ENCODE measurements at regions not wholly inside any gene's neighbourhood (a gene's known extent, or its start where the extent isn't known, plus 50 kb on each side); places are given as distances from the start of the nearest gene placed in this dataset.

DNA sequence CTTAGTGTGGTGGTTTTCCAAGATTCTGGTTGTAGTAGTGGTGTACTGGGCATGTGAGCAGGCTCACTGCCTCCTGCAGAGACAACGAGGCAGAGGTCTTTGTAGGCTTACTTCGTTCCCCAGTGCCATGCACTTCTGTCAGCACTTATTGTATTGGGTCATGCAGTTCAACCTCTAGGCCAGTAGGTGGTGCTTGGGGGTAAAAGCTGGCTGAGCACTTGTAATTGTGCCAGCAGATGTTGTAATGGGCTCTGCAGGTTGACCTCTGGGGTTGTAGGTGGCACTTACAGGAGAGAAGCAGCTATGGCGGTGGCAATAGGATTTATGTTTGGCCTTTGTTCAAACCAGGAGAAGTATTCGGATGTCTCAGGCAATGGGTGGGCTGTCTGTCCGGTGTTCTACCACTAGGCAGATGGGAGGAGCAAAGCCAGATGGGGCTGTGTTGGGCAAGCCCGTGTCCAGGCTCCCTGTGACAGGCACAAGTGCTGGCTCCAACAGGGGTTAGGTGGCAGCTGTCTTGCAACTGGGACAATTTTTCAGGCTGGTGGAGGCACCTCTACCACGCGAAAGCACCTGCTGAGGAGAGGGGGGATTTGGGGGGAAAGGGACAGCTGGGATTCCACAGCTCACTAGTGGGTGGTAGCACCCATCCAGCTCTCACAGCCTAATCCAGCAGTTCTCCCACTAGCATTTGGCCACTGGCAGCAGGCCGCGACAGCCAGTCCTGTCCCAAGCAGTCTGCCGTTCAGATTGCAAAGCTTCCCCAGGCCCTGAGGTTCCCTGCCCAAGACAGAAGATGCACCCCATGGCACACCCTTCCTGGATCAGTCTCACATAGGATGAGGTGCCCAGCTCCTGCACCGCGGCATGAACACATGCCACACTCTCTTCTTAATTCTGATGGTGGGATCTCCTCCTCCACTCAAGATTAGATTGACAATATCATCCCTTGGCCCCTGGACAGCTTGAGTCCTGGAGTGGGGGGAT, 274.5 kb downstream of the CTH start:
- peak; percentile 85 for TF ChIP-seq CTCF (IDR thresholded peaks at IDR 0.05; ENCODE audit: insufficient read depth, low read depth, low read length, missing control alignments)
- H3K4me3 ChIP-seq (ENCODE audit: low read length) = no peak overlapping the region
- peak; percentile 72 for DNase-seq (ENCODE audit: low read depth)

GRCh38 chr1:70688580-70688979, 277.5 kb downstream of the CTH start:
- no peak overlapping the region for H3K4me3 ChIP-seq (ENCODE audit: low read length)
- no peak for TF ChIP-seq CTCF (IDR thresholded peaks at IDR 0.05; ENCODE audit: insufficient read depth, low read depth, low read length, missing control alignments)

DNA sequence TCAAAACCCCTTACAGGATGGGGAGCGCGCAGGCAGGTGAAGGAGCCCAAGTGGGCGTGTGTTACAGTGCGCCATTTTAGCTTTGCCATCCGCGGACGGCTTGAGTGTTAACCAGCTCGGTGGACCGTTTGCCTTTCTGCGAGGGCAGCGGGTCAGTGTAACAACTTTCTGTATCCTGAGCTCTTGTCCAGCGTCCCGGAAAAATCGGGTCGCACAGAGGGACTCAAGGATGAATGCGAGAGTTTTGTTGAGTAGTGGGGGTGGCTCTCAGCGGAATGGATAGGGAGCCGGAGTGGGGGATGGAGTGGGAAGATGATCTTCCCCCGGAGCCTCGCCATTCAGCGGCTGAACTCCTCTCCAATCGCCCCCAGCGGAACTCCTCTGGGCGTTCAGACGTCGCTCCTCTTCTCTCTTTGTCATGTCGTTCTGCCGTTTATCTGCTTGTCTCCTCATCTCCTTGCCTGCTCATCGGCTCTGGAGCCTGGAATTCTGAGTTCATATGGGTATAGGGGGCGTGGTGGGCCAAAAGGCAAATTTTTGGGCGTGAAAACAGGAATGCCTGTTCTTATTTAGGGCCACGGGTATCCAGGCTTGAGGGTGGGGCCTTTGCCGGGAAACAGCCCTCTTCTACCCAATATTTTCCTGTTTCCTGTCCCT, 295.4 kb downstream of the CTH start:
- peak overlapping the region; percentile 18 for H3K4me3 ChIP-seq (ENCODE audit: low read length)
- DNase-seq (ENCODE audit: low read depth) = no peak

More at GRCh38 chr1:70688580-70688979, 277.5 kb downstream of the CTH start:
- no peak for DNase-seq (ENCODE audit: low read depth)

DNA sequence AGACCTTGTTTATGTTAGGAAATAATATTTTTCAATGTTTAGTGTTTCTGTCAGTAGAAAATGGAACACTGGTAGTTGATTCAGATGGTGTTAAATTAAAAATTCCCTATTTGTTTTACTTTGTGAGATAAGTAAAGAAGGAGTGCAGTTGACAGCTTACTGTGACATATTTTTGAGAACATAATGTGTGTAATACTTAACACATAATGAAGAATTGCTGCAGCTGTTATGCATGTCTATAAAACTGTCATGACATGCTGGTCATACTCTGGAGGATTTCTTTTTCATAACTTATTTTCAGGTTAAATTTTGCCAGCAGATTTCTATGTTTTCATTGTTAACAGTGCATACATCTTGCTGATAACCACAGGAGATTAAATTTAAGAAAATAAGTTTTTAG, 296.1 kb downstream of the CTH start:
- no peak for TF ChIP-seq CTCF (IDR thresholded peaks at IDR 0.05; ENCODE audit: insufficient read depth, low read depth, low read length, missing control alignments)
- no peak overlapping the region for H3K4me3 ChIP-seq (ENCODE audit: low read length)
- DNase-seq (ENCODE audit: low read depth) = no peak

More for the DNA sequence above, 295.4 kb downstream of the CTH start:
- TF ChIP-seq CTCF (IDR thresholded peaks at IDR 0.05; ENCODE audit: insufficient read depth, low read depth, low read length, missing control alignments) = no peak

- H3K4me3 ChIP-seq (ENCODE audit: low read length) = no peak overlapping the region
- DNase-seq (ENCODE audit: low read depth) = no peak
- TF ChIP-seq CTCF (IDR thresholded peaks at IDR 0.05; ENCODE audit: insufficient read depth, low read depth, low read length, missing control alignments) = no peak
These were observed 303.1 kb downstream of the CTH start for GRCh38 chr1:70714149-70714548.

DNA sequence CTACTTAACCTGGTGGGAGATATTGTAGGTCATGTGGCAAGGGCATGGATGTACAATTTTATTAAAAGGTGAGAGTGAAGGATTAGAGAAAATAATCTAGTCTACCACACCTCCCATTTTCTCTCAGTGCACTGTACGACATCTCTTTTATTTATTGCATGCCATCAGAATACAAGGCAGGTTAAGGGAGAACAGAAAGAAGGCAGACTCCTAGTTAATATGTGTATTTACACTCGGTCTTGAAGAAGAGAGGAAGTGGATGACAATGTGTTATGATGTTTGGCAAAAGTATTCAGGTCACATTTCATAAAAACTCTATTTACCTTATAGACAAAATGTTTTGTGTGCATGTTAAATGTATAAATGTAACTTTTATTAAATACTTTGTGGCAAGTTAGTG, 306.1 kb downstream of the CTH start:
- no peak overlapping the region for H3K4me3 ChIP-seq (ENCODE audit: low read length)
- DNase-seq (ENCODE audit: low read depth) = no peak
- TF ChIP-seq CTCF (IDR thresholded peaks at IDR 0.05; ENCODE audit: insufficient read depth, low read depth, low read length, missing control alignments) = no peak
